IPS DF 19.7 (cell line): ENCODE measurements at regions not wholly inside any gene's neighbourhood (a gene's known extent, or its start where the extent isn't known, plus 50 kb on each side); places are given as distances from the start of the nearest gene placed in this dataset.

Experiments
- DNase-seq: peaks from one replicate; pipeline ENCODE4 v3.0.0-alpha.2; 2013; ENCODE audit warnings: low read depth, low spot score

- DNase-seq = no peak
Measured at GRCh38 chr12:79534029-79534867, 156.5 kb downstream of the PAWR start.

- DNase-seq = no peak
Measured at GRCh38 chr12:79532907-79533288, 157.9 kb downstream of the PAWR start.

- no peak for DNase-seq
Measured at GRCh38 chr12:79531518-79531917, 159.2 kb downstream of the PAWR start.

- no peak for DNase-seq
Measured at GRCh38 chr12:79527473-79527872, 163.3 kb downstream of the PAWR start.

GRCh38 chr12:79525357-79525756, 165.4 kb downstream of the PAWR start:
- DNase-seq = no peak

- no peak for DNase-seq
Measured at GRCh38 chr12:79524507-79525148, 166.1 kb downstream of the PAWR start.

- peak; percentile 28 for DNase-seq
Measured at GRCh38 chr12:79522989-79523386, 167.8 kb downstream of the PAWR start.

- no peak for DNase-seq
Measured at GRCh38 chr12:79522257-79522988, 168.3 kb downstream of the PAWR start.

- no peak for DNase-seq
Measured at GRCh38 chr12:79521576-79521975, 169.2 kb downstream of the PAWR start.

- DNase-seq = no peak
Measured at GRCh38 chr12:79517363-79517762, 173.4 kb downstream of the PAWR start.

GRCh38 chr12:79515530-79515935, 175.2 kb downstream of the PAWR start:
- no peak for DNase-seq

- DNase-seq = no peak
Measured at GRCh38 chr12:79514730-79515529, 175.8 kb downstream of the PAWR start.

- peak; percentile 35 for DNase-seq
Measured at GRCh38 chr12:79512068-79512467, 178.7 kb downstream of the PAWR start.

GRCh38 chr12:79508622-79509021, 182.1 kb downstream of the PAWR start:
- no peak for DNase-seq
